ENCODE measurements at regions not wholly inside any gene's neighbourhood (a gene's known extent, or its start where the extent isn't known, plus 50 kb on each side); places are given as distances from the start of the nearest gene placed in this dataset.

- no peak for ATAC-seq
- DNase-seq = no peak
- Mint-ChIP-seq H3K27ac (no peak overlapping the region), H3K36me3 (ENCODE audit: low read depth) (no peaks in the 10 kb centered on the region), H3K9me3 (peaks cover 4% of the 10 kb centered on the region), H3K27me3 (peaks cover 9% of the 10 kb centered on the region), H3K4me3 (no peak overlapping the region), H3K4me1 (no peaks in the 10 kb centered on the region)
Observed at GRCh38 chr15:45743426-45744235, 108.8 kb downstream of the SQOR start.

- Mint-ChIP-seq H3K9me3 (peaks cover 4% of the 10 kb centered on the region), H3K27me3 (peaks cover 14% of the 10 kb centered on the region), H3K27ac (no peak overlapping the region), H3K4me3 (no peak overlapping the region), H3K4me1 (no peaks in the 10 kb centered on the region), H3K36me3 (ENCODE audit: low read depth) (no peaks in the 10 kb centered on the region)
- no peak for ATAC-seq
- DNase-seq = no peak
Observed at GRCh38 chr15:45744236-45744589, 109.4 kb downstream of the SQOR start.

- no peaks in the 10 kb centered on the region for H3K4me1 Mint-ChIP-seq
- H3K36me3 Mint-ChIP-seq (ENCODE audit: low read depth) = no peaks in the 10 kb centered on the region
- H3K9me3 Mint-ChIP-seq = no peaks in the 10 kb centered on the region
- ATAC-seq = no peak
- DNase-seq = no peak
- H3K4me3 Mint-ChIP-seq = no peak overlapping the region
- H3K27me3 Mint-ChIP-seq = peaks cover 10% of the 10 kb centered on the region
- no peak overlapping the region for H3K27ac Mint-ChIP-seq
Observed at GRCh38 chr15:45747426-45747825, 112.6 kb downstream of the SQOR start.

- ATAC-seq (no peak), DNase-seq (no peak)
- peaks cover 4% of the 10 kb centered on the region for H3K9me3 Mint-ChIP-seq
- no peaks in the 10 kb centered on the region for H3K4me1 Mint-ChIP-seq
- H3K27me3 Mint-ChIP-seq = peaks cover 13% of the 10 kb centered on the region
- H3K36me3 Mint-ChIP-seq (ENCODE audit: low read depth) = no peaks in the 10 kb centered on the region
- no peak overlapping the region for H3K27ac Mint-ChIP-seq
- H3K4me3 Mint-ChIP-seq = no peak overlapping the region
Observed at GRCh38 chr15:45751629-45752028, 116.8 kb downstream of the SQOR start.

- Mint-ChIP-seq H3K27me3 (peaks cover 24% of the 10 kb centered on the region), H3K9me3 (no peaks in the 10 kb centered on the region), H3K36me3 (ENCODE audit: low read depth) (no peaks in the 10 kb centered on the region), H3K27ac (no peak overlapping the region), H3K4me3 (no peak overlapping the region), H3K4me1 (no peaks in the 10 kb centered on the region)
- ATAC-seq (no peak), DNase-seq (no peak)
Observed at GRCh38 chr15:45759936-45760335, 125.1 kb downstream of the SQOR start.

- Mint-ChIP-seq H3K27me3 (peaks cover 15% of the 10 kb centered on the region), H3K36me3 (ENCODE audit: low read depth) (no peaks in the 10 kb centered on the region), H3K27ac (no peak overlapping the region), H3K4me3 (no peak overlapping the region), H3K9me3 (no peaks in the 10 kb centered on the region), H3K4me1 (no peaks in the 10 kb centered on the region)
- DNase-seq (no peak), ATAC-seq (no peak)
Observed at GRCh38 chr15:45762726-45763125, 127.9 kb downstream of the SQOR start.

- no peaks in the 10 kb centered on the region for H3K36me3 Mint-ChIP-seq (ENCODE audit: low read depth)
- H3K27me3 Mint-ChIP-seq = peaks cover 15% of the 10 kb centered on the region
- no peaks in the 10 kb centered on the region for H3K4me1 Mint-ChIP-seq
- ATAC-seq = no peak
- DNase-seq = no peak
- no peak overlapping the region for H3K4me3 Mint-ChIP-seq
- H3K27ac Mint-ChIP-seq = no peak overlapping the region
- no peaks in the 10 kb centered on the region for H3K9me3 Mint-ChIP-seq
Observed at GRCh38 chr15:45763170-45763869, 128.5 kb downstream of the SQOR start.

- Mint-ChIP-seq H3K4me1 (no peaks in the 10 kb centered on the region), H3K36me3 (ENCODE audit: low read depth) (no peaks in the 10 kb centered on the region), H3K9me3 (no peaks in the 10 kb centered on the region), H3K4me3 (no peak overlapping the region), H3K27me3 (peaks cover 11% of the 10 kb centered on the region), H3K27ac (no peak overlapping the region)
- ATAC-seq (no peak), DNase-seq (no peak)
Observed at GRCh38 chr15:45773149-45773548, 138.3 kb downstream of the SQOR start.

- H3K4me1 Mint-ChIP-seq = no peaks in the 10 kb centered on the region
- H3K27ac Mint-ChIP-seq = no peak overlapping the region
- no peak for DNase-seq
- no peak for ATAC-seq
- no peaks in the 10 kb centered on the region for H3K36me3 Mint-ChIP-seq (ENCODE audit: low read depth)
- H3K9me3 Mint-ChIP-seq = no peaks in the 10 kb centered on the region
- no peak overlapping the region for H3K4me3 Mint-ChIP-seq
- H3K27me3 Mint-ChIP-seq = peaks cover 14% of the 10 kb centered on the region
Observed at GRCh38 chr15:45776772-45777171, 141.9 kb downstream of the SQOR start.

GRCh38 chr15:45777781-45778180 lies 143.0 kb downstream of the SQOR start:
- Mint-ChIP-seq H3K4me1 (no peaks in the 10 kb centered on the region), H3K27ac (no peak overlapping the region), H3K27me3 (peaks cover 15% of the 10 kb centered on the region), H3K9me3 (no peaks in the 10 kb centered on the region), H3K36me3 (ENCODE audit: low read depth) (no peaks in the 10 kb centered on the region), H3K4me3 (no peak overlapping the region)
- ATAC-seq (no peak), DNase-seq (no peak)

- Mint-ChIP-seq H3K9me3 (no peaks in the 10 kb centered on the region), H3K36me3 (ENCODE audit: low read depth) (no peaks in the 10 kb centered on the region), H3K4me3 (no peak overlapping the region), H3K27me3 (peaks cover 15% of the 10 kb centered on the region), H3K4me1 (no peaks in the 10 kb centered on the region), H3K27ac (no peak overlapping the region)
- no peak for DNase-seq
- ATAC-seq = no peak
Observed at GRCh38 chr15:45780352-45780751, 145.5 kb downstream of the SQOR start.

GRCh38 chr15:45784656-45785055 lies 149.8 kb downstream of the SQOR start:
- ATAC-seq (no peak), DNase-seq (no peak)
- Mint-ChIP-seq H3K36me3 (ENCODE audit: low read depth) (no peaks in the 10 kb centered on the region), H3K4me3 (no peak overlapping the region), H3K4me1 (no peaks in the 10 kb centered on the region), H3K9me3 (no peaks in the 10 kb centered on the region), H3K27me3 (peaks cover 11% of the 10 kb centered on the region), H3K27ac (no peak overlapping the region)

GRCh38 chr15:45785897-45786296 lies 151.1 kb downstream of the SQOR start:
- DNase-seq (no peak), ATAC-seq (no peak)
- Mint-ChIP-seq H3K27me3 (peaks cover 8% of the 10 kb centered on the region), H3K9me3 (no peaks in the 10 kb centered on the region), H3K4me3 (no peak overlapping the region), H3K36me3 (ENCODE audit: low read depth) (no peaks in the 10 kb centered on the region), H3K4me1 (no peaks in the 10 kb centered on the region), H3K27ac (no peak overlapping the region)

- ATAC-seq (no peak), DNase-seq (peak; percentile 8)
- no peak overlapping the region for H3K4me3 Mint-ChIP-seq
- H3K27ac Mint-ChIP-seq = no peak overlapping the region
- no peaks in the 10 kb centered on the region for H3K36me3 Mint-ChIP-seq (ENCODE audit: low read depth)
- no peaks in the 10 kb centered on the region for H3K4me1 Mint-ChIP-seq
- peaks cover 13% of the 10 kb centered on the region for H3K27me3 Mint-ChIP-seq
- no peaks in the 10 kb centered on the region for H3K9me3 Mint-ChIP-seq
Observed at GRCh38 chr15:45790325-45790943, 155.6 kb downstream of the SQOR start.

GRCh38 chr15:45794304-45794703 lies 159.5 kb downstream of the SQOR start:
- no peaks in the 10 kb centered on the region for H3K36me3 Mint-ChIP-seq (ENCODE audit: low read depth)

More at GRCh38 chr15:45794304-45794703, 159.5 kb downstream of the SQOR start:
- Mint-ChIP-seq H3K27me3 (peaks cover 12% of the 10 kb centered on the region), H3K4me1 (no peaks in the 10 kb centered on the region), H3K4me3 (no peak overlapping the region), H3K27ac (no peak overlapping the region), H3K9me3 (no peaks in the 10 kb centered on the region)
- no peak for ATAC-seq
- DNase-seq = no peak

Measured in activated naive CD8-positive, alpha-beta T cell treated with anti-CD3 and anti-CD28 coated beads, Interleukin-2, amount 50 U/mL, for 24 hours (primary cell).